HEK293 (cell line): ENCODE measurements at regions not wholly inside any gene's neighbourhood (a gene's known extent, or its start where the extent isn't known, plus 50 kb on each side); places are given as distances from the start of the nearest gene placed in this dataset.

Experiments used
- CTCF ChIA-PET: fragments of 350-600 bp; formaldehyde crosslinking; extraction: SDS; loops from one replicate; lab custom pipeline; 2021; ENCODE audit warnings: antibody characterized with exemption; lab: Yijun Ruan, JAX
- POLR2A ChIA-PET: fragments of 300-600 bp; formaldehyde crosslinking; extraction: SDS; loops from one replicate; lab custom pipeline; 2020; ENCODE audit warnings: antibody characterized with exemption, inconsistent platforms; lab: Yijun Ruan, JAX
- H3K27ac ChIP-seq: fragments of 200-500 bp; sonication (Bioruptor generic); 2 replicates; pipeline ENCODE4 v1.5.1; 2014; ENCODE audit warnings: low read depth, low read length, control low read depth, inconsistent platforms; ENCODE audit errors: extremely low read depth
- H3K36me3 ChIP-seq, 2 experiments: fragments of 200-500 bp in 1 of 2; sonication (Bioruptor generic) in 1 of 2; 1 replicate in 1 of 2; 2 replicates in 1 of 2; pipeline ENCODE4 v1.5.1; 2014 to 2017; ENCODE audit warnings: inconsistent platforms in 2 of 2, low read length in 2 of 2; ENCODE audit not compliant: control insufficient read depth in 2 of 2, insufficient read depth in 1 of 2
- H3K4me1 ChIP-seq: fragments of 200-500 bp; sonication (Bioruptor generic); 2 replicates; pipeline ENCODE4 v1.5.1; 2014; ENCODE audit warnings: mild to moderate bottlenecking, low read length, inconsistent platforms; ENCODE audit not compliant: control insufficient read depth, insufficient read depth
- H3K4me3 ChIP-seq: 2 replicates; pipeline ENCODE4 v1.5.1; 2011; ENCODE audit warnings: low read depth, mild to moderate bottlenecking, control low read depth, low read length, moderate library complexity
- H3K9me3 ChIP-seq: fragments of 200-500 bp; sonication (Bioruptor generic); 2 replicates; pipeline ENCODE4 v1.5.1; 2014; ENCODE audit warnings: low read depth, low read length, inconsistent platforms; ENCODE audit not compliant: control insufficient read depth, insufficient read depth
- AEBP2 ChIP-seq: fragments of 450-650 bp; formaldehyde crosslinking; IDR thresholded peaks from 2 replicates; pipeline ENCODE4 v1.5.1; 2016; ENCODE audit warnings: missing biosample characterization, missing genetic modification characterization, borderline replicate concordance
- GLI4 ChIP-seq: fragments of 450-650 bp; formaldehyde crosslinking; IDR thresholded peaks from 2 replicates; pipeline ENCODE4 v1.5.1; 2016; ENCODE audit warnings: missing biosample characterization, missing genetic modification characterization
- PRDM2 ChIP-seq: fragments of 450-650 bp; formaldehyde crosslinking; IDR thresholded peaks from 2 replicates; pipeline ENCODE4 v1.5.1; 2016; ENCODE audit warnings: missing biosample characterization, missing genetic modification characterization, borderline replicate concordance
- ZBTB1 ChIP-seq: fragments of 450-650 bp; formaldehyde crosslinking; IDR thresholded peaks from 2 replicates; pipeline ENCODE4 v1.5.1; 2016; ENCODE audit warnings: missing biosample characterization, missing genetic modification characterization
- ZNF19 ChIP-seq: fragments of 450-650 bp; formaldehyde crosslinking; IDR thresholded peaks from 2 replicates; pipeline ENCODE4; 2016; ENCODE audit warnings: missing biosample characterization, missing genetic modification characterization, low read depth
- ZNF292 ChIP-seq: fragments of 450-650 bp; formaldehyde crosslinking; IDR thresholded peaks from 2 replicates; pipeline ENCODE4 v1.5.1; 2016; ENCODE audit warnings: low read depth, missing biosample characterization, missing genetic modification characterization, borderline replicate concordance
- ZNF529 ChIP-seq: fragments of 450-650 bp; formaldehyde crosslinking; IDR thresholded peaks from 2 replicates; pipeline ENCODE4 v1.5.1; 2017; ENCODE audit warnings: missing genetic modification characterization, missing biosample characterization; ENCODE audit not compliant: insufficient replicate concordance
- ZNF555 ChIP-seq: fragments of 450-650 bp; formaldehyde crosslinking; conservative IDR thresholded peaks from 2 replicates; pipeline ENCODE4 v1.5.1; 2017; ENCODE audit warnings: missing biosample characterization, mild to moderate bottlenecking, missing genetic modification characterization, inconsistent platforms
- ZNF580 ChIP-seq: fragments of 450-650 bp; formaldehyde crosslinking; IDR thresholded peaks from 2 replicates; pipeline ENCODE4 v1.5.1; 2016; ENCODE audit warnings: missing biosample characterization, missing genetic modification characterization
- ZNF621 ChIP-seq: fragments of 450-650 bp; formaldehyde crosslinking; IDR thresholded peaks from 2 replicates; pipeline ENCODE4 v1.5.1; 2017; ENCODE audit warnings: missing biosample characterization, missing genetic modification characterization
- ZNF777 ChIP-seq: fragments of 450-650 bp; formaldehyde crosslinking; IDR thresholded peaks from 2 replicates; pipeline ENCODE4 v1.5.1; 2017; ENCODE audit warnings: missing biosample characterization, missing genetic modification characterization, borderline replicate concordance
- TF ChIP-seq, protein P1 (sequence below): fragments of 450-650 bp; formaldehyde crosslinking; IDR thresholded peaks from 2 replicates; pipeline ENCODE4 v1.5.1; 2016; ENCODE audit warnings: missing biosample characterization, missing genetic modification characterization

DNA sequence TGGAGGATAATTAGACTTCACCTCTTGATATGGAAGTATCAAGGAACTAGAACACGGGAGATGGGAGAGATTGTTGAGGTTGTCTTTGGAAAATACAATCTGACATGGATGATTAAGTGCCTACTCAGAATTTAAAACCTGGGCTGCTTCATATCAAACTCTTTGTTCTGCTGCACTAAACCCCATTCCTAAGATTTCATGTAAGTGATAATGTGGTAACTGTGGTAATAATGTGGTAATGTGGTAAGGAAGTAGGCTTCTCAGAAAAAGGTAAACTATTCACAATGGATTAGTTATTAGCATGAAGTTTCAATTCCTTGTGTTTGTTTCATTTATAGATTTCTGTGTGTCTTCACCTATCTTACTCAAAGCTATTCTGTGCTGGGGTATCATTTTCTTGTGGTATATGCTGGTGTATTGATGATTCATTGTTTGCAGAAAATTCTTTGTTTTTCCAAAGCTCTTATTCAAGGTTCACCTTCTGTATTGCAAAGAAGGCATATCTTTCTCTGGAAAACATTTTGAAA lies 129.9 kb upstream of the TAC1 start (continued):
- TF ChIP-seq PRDM2 (tag by site-specific recombination) (no peak), AEBP2 (no peak), ZNF777 (no peak), ZNF19 (tag by site-specific recombination) (no peak)
- TF ChIP-seq, all 188 proteins: peak for 0

GRCh38 chr7:97620495-97620894 lies 111.4 kb upstream of the TAC1 start:
- no peak for TF ChIP-seq GLI4 (tag by site-specific recombination)
- TF ChIP-seq, protein P1, sequence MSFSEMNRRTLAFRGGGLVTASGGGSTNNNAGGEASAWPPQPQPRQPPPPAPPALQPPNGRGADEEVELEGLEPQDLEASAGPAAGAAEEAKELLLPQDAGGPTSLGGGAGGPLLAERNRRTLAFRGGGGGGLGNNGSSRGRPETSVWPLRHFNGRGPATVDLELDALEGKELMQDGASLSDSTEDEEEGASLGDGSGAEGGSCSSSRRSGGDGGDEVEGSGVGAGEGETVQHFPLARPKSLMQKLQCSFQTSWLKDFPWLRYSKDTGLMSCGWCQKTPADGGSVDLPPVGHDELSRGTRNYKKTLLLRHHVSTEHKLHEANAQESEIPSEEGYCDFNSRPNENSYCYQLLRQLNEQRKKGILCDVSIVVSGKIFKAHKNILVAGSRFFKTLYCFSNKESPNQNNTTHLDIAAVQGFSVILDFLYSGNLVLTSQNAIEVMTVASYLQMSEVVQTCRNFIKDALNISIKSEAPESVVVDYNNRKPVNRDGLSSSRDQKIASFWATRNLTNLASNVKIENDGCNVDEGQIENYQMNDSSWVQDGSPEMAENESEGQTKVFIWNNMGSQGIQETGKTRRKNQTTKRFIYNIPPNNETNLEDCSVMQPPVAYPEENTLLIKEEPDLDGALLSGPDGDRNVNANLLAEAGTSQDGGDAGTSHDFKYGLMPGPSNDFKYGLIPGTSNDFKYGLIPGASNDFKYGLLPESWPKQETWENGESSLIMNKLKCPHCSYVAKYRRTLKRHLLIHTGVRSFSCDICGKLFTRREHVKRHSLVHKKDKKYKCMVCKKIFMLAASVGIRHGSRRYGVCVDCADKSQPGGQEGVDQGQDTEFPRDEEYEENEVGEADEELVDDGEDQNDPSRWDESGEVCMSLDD (tag by site-specific recombination), result no peak
- Histone ChIP-seq H3K9me3 (no peaks in the 10 kb centered on the region), H3K4me1 (no peaks in the 10 kb centered on the region), H3K27ac (no peak overlapping the region), H3K36me3 (no peaks in the 10 kb centered on the region), H3K4me3 (no peak overlapping the region)
- ChIA-PET POLR2A (no interaction called here), CTCF (no interaction called here)

DNA sequence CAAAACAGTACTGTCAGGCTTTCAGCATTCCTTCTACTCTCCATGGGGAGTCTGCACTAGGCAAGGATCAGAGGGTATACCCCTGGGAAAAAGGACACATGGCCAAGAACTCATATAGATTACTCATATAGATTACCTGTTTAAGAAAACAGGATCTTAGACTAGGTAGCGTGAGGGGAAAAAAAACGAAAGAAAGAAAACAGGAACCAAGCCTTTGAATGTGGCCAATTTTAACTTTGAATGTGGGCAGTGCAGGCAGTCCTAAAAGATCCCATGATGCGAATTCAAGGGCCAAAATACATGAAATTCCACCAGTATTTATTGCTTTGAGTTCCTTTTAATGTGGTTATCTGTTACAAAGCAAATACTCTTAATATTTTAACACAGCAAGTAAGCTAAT lies 108.6 kb upstream of the TAC1 start:
- CTCF ChIA-PET, result no interaction called here

More for the DNA sequence above, 108.6 kb upstream of the TAC1 start:
- H3K9me3 ChIP-seq, result no peaks in the 10 kb centered on the region
- no peak for TF ChIP-seq ZNF529 (tag by site-specific recombination)
- TF ChIP-seq ZNF580 (tag by site-specific recombination), result no peak
- no peak for TF ChIP-seq ZNF621 (tag by site-specific recombination)
- TF ChIP-seq ZBTB1, result no peak
- no peak for TF ChIP-seq ZNF555
- no peak for TF ChIP-seq ZNF292
- TF ChIP-seq, all 188 proteins: peak for 0
- no peaks in the 10 kb centered on the region for H3K36me3 ChIP-seq
- H3K27ac ChIP-seq, result no peak overlapping the region
- no peak overlapping the region for H3K4me3 ChIP-seq
- H3K4me1 ChIP-seq, result no peaks in the 10 kb centered on the region
- POLR2A ChIA-PET, result no interaction called here
